CD4-positive, alpha-beta T cell treated with Interferon alpha-2 for 1 hour (primary cell): ENCODE measurements at regions not wholly inside any gene's neighbourhood (a gene's known extent, or its start where the extent isn't known, plus 50 kb on each side); places are given as distances from the start of the nearest gene placed in this dataset.
"Not testable (repeated sequence)": the region's sequence is repeated elsewhere in the genome, so short reads cannot be mapped to it uniquely, and the experiment has no call there.

Experiments
- DNase-seq, 2 donors: peaks; one replicate each; pipeline ENCODE4 v3.0.0-alpha.2; 2020 to 2022

DNA sequence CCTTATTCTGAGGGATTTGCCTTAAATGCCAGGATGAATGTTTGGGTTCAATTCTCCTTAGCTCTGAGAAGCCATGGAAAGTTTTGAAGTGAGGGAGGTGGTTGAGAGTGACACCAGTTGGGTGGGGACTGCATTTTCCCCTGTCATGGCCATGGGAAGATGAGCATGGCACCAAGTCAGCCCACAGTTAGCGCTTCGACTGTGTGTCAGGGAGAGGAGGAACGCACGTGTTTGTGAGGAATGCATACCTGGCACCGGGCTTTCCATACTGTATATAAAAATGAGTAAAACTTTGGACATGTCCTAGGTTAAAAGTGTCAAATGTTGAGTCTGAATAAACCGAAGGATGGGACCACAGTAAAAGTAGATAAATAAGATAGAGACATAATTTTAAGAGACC lies 187.5 kb upstream of the KL start:
- DNase-seq = no peak

GRCh38 chr13:32829269-32829668 lies 187.0 kb upstream of the KL start:
- no peak for DNase-seq

DNA sequence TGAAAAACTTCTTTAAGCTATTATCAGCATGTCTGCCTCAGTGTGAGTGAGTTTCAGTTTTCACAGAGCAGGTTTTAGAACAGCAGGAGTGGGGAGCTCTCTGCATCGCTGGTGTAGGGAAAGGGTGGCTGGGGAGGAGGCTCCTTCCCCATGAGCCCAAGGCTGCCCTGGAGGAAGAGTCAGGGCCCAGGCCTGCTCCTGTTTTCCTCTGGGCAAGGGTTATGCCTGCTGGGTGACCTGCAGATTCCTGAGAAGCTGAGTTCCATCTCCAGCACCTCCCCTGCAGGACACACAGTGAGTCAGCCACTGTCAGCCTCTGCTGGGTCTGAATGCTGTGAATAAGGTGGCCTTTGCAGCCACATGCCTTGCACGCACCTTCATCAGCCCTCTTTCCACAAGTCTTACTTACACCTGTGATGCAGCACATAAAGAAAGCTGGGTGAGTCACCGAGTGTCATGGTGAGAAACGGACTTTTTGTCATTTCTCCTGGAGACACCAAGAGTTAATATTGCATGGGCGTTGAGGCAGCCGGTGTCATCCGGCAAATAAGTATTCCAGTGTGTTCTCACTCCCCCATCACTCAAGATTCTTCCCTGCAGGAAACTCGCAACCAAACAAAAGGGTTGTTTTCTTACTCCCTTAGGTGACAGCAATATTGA lies 186.4 kb upstream of the KL start:
- DNase-seq = no peak

- DNase-seq = no peak
Observed at GRCh38 chr13:32830336-32831031, 185.7 kb upstream of the KL start.

GRCh38 chr13:32837307-32837972 lies 178.8 kb upstream of the KL start:
- DNase-seq = no peak

- no peak for DNase-seq
Observed at GRCh38 chr13:32837973-32838927, 178.0 kb upstream of the KL start.

DNA sequence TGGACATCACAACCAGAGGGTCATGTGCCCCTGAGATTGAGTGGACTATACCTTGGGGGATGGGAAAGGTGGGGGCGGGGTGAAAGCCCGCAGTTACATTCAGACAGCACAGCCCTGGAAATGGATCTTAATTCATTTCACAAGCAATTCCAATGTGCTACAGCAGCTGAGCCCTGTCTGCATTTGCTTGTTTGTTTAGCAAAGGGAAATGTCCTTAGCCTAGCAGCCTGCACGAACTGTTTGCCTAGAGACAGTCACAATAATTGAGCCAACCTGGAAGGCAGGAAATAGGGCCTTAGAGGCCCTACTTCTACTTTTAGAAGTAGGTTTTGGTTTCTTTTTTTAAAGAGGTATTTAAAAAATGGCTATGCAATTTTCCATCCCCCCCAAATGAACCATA lies 177.3 kb upstream of the KL start:
- peak in 1 of 2 donors; percentile 11 for DNase-seq

GRCh38 chr13:32840113-32840512 lies 176.1 kb upstream of the KL start:
- no peak for DNase-seq

- no peak for DNase-seq
Observed at GRCh38 chr13:32840989-32841713, 175.1 kb upstream of the KL start.

GRCh38 chr13:32845952-32846950 lies 170.0 kb upstream of the KL start:
- no peak for DNase-seq

DNA sequence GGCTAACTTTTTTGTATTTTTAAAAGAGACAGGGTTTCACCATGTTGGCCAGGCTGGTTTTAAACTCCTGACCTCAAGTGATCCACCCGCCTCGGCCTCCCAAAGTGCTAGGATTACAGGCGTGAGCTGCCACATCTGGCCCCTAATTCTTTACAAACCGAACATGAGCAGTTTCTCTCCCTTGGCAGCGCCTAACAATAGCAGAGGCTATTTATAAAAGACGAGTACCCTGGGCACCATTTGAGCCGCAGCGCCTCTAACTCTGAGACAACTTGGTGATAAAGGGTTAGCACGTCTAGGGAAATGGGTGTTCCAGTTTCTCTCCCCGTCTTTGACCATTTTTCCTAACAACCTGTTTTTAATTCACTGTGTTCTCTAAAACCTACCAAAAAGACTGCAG lies 168.2 kb upstream of the KL start:
- DNase-seq = not testable (repeated sequence)

DNA sequence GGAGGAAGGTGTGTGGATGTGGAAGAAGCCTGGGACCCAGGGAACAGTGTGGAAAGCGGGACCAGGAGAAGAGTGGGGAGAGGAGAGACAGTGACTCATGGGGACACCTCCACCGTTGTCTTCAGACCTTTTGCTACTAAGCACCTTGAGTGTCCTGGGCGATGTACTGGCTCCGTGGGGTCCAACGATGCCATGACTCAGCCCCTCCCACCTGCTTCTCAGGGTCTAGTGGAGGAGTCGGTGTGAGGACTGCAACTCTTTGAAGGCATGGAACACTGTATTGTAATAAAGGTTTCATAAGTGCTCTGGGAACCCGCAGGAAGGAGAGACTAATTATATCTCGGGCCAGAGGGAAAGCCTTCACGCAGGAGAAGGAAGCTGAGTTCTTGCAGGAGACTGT lies 166.9 kb upstream of the KL start:
- no peak for DNase-seq

GRCh38 chr13:32850316-32851052 lies 165.7 kb upstream of the KL start:
- no peak for DNase-seq

- no peak for DNase-seq
Observed at GRCh38 chr13:32851083-32852069, 164.8 kb upstream of the KL start.

DNA sequence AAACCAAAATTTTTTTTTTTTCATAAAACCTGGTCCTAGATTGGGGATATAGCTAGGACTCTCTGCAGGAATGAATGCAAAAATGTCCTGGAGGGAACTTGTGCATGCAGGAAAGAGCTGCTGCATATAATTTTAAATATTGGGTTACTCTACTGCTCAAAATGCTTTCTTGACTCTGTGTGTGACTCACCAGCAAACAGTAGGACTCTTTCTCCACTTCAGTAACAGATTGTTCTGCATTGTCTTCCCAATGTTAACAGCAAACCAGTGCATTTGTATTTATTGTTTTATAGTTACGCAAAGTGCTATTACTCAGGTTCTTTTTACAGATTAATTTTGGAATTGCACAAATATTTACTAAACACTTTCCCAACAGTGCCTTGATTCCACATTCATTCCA lies 163.7 kb upstream of the KL start:
- DNase-seq = no peak

- DNase-seq = no peak
Observed at GRCh38 chr13:32857077-32857476, 159.1 kb upstream of the KL start.

DNA sequence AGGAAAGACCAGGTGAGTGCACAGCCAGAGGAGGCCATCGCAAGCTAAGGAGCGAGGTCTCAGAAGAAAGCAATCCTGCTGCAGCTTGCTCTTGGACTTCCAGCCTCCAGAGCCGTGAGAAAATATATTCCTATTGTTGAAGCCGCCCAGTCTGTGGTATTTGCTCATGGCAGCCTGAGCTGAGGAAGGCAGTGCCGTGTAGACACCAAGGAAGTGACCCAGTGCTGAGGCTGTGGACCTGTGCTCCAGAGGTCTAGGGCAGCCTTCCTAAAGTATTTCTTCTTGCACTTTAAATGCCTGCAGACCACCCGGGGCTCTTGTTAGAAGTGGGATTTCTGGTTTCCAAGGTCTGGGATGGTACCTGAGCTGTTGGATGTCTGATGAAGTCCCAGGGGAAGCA lies 158.5 kb upstream of the KL start:
- no peak for DNase-seq

- DNase-seq = no peak
Observed at GRCh38 chr13:32859707-32860292, 156.4 kb upstream of the KL start.

GRCh38 chr13:32861304-32861703 lies 154.9 kb upstream of the KL start:
- no peak for DNase-seq
